ENCODE measurements at regions not wholly inside any gene's neighbourhood (a gene's known extent, or its start where the extent isn't known, plus 50 kb on each side); places are given as distances from the start of the nearest gene placed in this dataset.

GRCh38 chr3:28672406-28672805 is 323.8 kb upstream of the AZI2 start:
- TF ChIP-seq POLR2A (IDR thresholded peaks at IDR 0.05): no peak
- TF ChIP-seq, protein P1, sequence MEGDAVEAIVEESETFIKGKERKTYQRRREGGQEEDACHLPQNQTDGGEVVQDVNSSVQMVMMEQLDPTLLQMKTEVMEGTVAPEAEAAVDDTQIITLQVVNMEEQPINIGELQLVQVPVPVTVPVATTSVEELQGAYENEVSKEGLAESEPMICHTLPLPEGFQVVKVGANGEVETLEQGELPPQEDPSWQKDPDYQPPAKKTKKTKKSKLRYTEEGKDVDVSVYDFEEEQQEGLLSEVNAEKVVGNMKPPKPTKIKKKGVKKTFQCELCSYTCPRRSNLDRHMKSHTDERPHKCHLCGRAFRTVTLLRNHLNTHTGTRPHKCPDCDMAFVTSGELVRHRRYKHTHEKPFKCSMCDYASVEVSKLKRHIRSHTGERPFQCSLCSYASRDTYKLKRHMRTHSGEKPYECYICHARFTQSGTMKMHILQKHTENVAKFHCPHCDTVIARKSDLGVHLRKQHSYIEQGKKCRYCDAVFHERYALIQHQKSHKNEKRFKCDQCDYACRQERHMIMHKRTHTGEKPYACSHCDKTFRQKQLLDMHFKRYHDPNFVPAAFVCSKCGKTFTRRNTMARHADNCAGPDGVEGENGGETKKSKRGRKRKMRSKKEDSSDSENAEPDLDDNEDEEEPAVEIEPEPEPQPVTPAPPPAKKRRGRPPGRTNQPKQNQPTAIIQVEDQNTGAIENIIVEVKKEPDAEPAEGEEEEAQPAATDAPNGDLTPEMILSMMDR (IDR thresholded peaks at IDR 0.05): no peak
- TF ChIP-seq EP300 (IDR thresholded peaks at IDR 0.05): no peak
- TF ChIP-seq POLR2AphosphoS5 (IDR thresholded peaks at IDR 0.05): no peak

Data from upper lobe of left lung (tissue), 4 donors.